ENCODE measurements at regions not wholly inside any gene's neighbourhood (a gene's known extent, or its start where the extent isn't known, plus 50 kb on each side); places are given as distances from the start of the nearest gene placed in this dataset.

- H3K4me3 ChIP-seq = no peak overlapping the region
- WGBS (ENCODE audit: missing lambda C conversion rate) = 12% methylated on average over 8 of the region's 8 CpGs
- H3K27ac ChIP-seq = no peak overlapping the region
- no peak for TF ChIP-seq BHLHE40 (IDR thresholded peaks at IDR 0.05; ENCODE audit: low read depth, low read length)
- no peak for TF ChIP-seq CEBPB (IDR thresholded peaks at IDR 0.05)
- no peak for TF ChIP-seq RFX5 (IDR thresholded peaks at IDR 0.05)
- no peak for TF ChIP-seq ZC3H11A (IDR thresholded peaks at IDR 0.05)
- TF ChIP-seq EP300 (IDR thresholded peaks at IDR 0.05) = no peak
- no peak for TF ChIP-seq CHD2 (IDR thresholded peaks at IDR 0.05; ENCODE audit: low read length, partially characterized antibody)
- TF ChIP-seq MAZ (IDR thresholded peaks at IDR 0.05; ENCODE audit: borderline replicate concordance, low read depth, low read length) = no peak
- TF ChIP-seq E2F6 (IDR thresholded peaks at IDR 0.05; ENCODE audit: borderline replicate concordance, low read depth) = no peak
- ChIA-PET POLR2A (no interaction called here), CTCF (interaction anchor here (1.1 to 1.2 kb wide), 2 partner anchors 52 to 181 kb away, joined by 3 read pairs; no protein-coding TSS in a partner anchor)
- FAIRE-seq (no peak), ATAC-seq (no peak), DNase-seq (ENCODE audit: low read depth in 1 of 2, low spot score in 1 of 2) (no peak)
- no peak overlapping the region for H3K4me2 ChIP-seq
- H3K4me1 ChIP-seq = no peaks in the 10 kb centered on the region
- H3K9me3 ChIP-seq = no peaks in the 10 kb centered on the region
Observed at GRCh38 chr18:24540896-24541295, 80.5 kb downstream of the HRH4 start.

GRCh38 chr18:24543086-24543794, 82.8 kb downstream of the HRH4 start:
- Histone ChIP-seq H3K4me1 (no peaks in the 10 kb centered on the region), H3K9me3 (no peaks in the 10 kb centered on the region), H3K27ac (no peak overlapping the region), H3K4me3 (no peak overlapping the region), H3K4me2 (no peak overlapping the region)
- TF ChIP-seq POLR2AphosphoS2 (conservative IDR thresholded peaks at IDR 0.05; ENCODE audit: low read length) = no peak
- TF ChIP-seq, protein P1, sequence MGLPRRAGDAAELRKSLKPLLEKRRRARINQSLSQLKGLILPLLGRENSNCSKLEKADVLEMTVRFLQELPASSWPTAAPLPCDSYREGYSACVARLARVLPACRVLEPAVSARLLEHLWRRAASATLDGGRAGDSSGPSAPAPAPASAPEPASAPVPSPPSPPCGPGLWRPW (IDR thresholded peaks at IDR 0.05) = no peak
- FAIRE-seq = no peak
- ChIA-PET POLR2A (no interaction called here), CTCF (interaction anchor here (0.8 to 4.9 kb wide), 8 partner anchors 9 to 189 kb away, joined by 3 to 43 read pairs (median 3); no protein-coding TSS in a partner anchor)
- DNase-seq (ENCODE audit: low read depth in 1 of 2, low spot score in 1 of 2) = no peak
- no peak for ATAC-seq
- WGBS (ENCODE audit: missing lambda C conversion rate) = 20% methylated on average over 4 of the region's 4 CpGs

DNA sequence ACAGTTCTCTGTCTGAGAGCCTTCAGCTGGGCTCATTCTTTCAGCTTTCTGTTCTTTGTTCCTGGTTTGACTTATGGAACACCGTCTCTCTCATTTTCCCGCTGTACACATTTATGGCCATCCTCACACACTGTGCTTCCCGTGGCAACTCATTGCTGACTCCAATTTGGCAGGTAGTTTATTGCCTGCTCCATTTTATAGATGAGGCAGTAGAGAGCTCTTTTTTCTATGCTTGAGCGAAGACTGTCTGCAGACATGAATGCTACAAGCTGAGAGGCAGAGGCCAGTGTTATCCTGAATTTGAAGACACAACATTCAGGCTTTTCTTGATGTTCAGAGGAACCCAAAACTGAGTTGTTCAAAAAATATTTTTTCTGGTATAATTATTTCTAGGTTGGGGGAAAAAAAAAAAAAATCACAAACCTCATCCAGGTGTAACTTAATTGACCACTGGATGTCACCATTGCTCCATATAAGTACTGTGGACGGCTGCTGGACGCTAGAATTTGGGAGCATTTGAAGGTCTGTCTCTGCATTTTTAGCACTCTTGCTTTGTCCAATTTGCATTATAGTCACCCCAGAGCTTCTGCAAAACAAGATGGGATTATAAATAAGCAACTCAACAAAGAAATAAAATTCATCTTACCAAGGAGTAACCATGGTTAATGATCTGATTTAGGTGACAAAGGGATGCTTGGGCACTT, 83.5 kb downstream of the HRH4 start:
- WGBS (ENCODE audit: missing lambda C conversion rate) = 14% methylated on average over 6 of the region's 6 CpGs
- DNase-seq (ENCODE audit: low read depth in 1 of 2, low spot score in 1 of 2) = peak; percentile 11 to 19
- H3K4me2 ChIP-seq = no peak overlapping the region
- ChIA-PET CTCF (interaction anchor here (0.7 to 4.9 kb wide), 10 partner anchors 9 to 1618 kb away, joined by 3 to 43 read pairs (median 3); no protein-coding TSS in a partner anchor), POLR2A (no interaction called here)
- H3K4me3 ChIP-seq = no peak overlapping the region
- H3K4me1 ChIP-seq = no peaks in the 10 kb centered on the region
- H3K9me3 ChIP-seq = no peaks in the 10 kb centered on the region
- ATAC-seq = peak in 1 of 2 experiments; percentile 44; a peak in 2 of 6 replicates
- no peak for FAIRE-seq
- no peak for TF ChIP-seq HOXB13 (CRISPR knock-in tag; IDR thresholded peaks at IDR 0.05; ENCODE audit: low read depth)
- peak; percentile 45; the same call in 2 of the 3 replicates for TF ChIP-seq SMC3 (IDR thresholded peaks at IDR 0.05)
- TF ChIP-seq CTCF (IDR thresholded peaks at IDR 0.05) = peak; percentile 59
- TF ChIP-seq RARB (CRISPR knock-in tag; IDR thresholded peaks at IDR 0.05) = no peak
- peak; percentile 63 to 66 for TF ChIP-seq RAD21 (conservative IDR thresholded peaks at IDR 0.05 in 1 of 2, IDR thresholded peaks at IDR 0.05 in 1 of 2)
- TF ChIP-seq RCOR1 (IDR thresholded peaks at IDR 0.05; ENCODE audit: low read depth, low read length) = no peak
- no peak for TF ChIP-seq TP53 (CRISPR knock-in tag; IDR thresholded peaks at IDR 0.05)
- no peak overlapping the region for H3K27ac ChIP-seq

Data from A549 (cell line).